SK-N-SH (cell line): ENCODE measurements at regions not wholly inside any gene's neighbourhood (a gene's known extent, or its start where the extent isn't known, plus 50 kb on each side); places are given as distances from the start of the nearest gene placed in this dataset.

Experiments used
- CTCF ChIA-PET: fragments of 300-600, 350-600 bp; formaldehyde crosslinking; extraction: SDS; loops from one replicate; lab custom pipeline; 2021; lab: Yijun Ruan, JAX
- POLR2A ChIA-PET: fragments of 350-600 bp; sonication (Branson Sonifier 250); formaldehyde crosslinking; extraction: SDS; loops from one replicate; lab custom pipeline; 2020; ENCODE audit warnings: antibody characterized with exemption, inconsistent platforms; lab: Yijun Ruan, JAX
- DNase-seq: peaks from one replicate; pipeline ENCODE4 v3.0.0; 2012
- H2AFZ ChIP-seq: fragments of 200-600 bp; sonication (generic); 2 replicates; pipeline ENCODE4 v1.8.1; 2016; ENCODE audit warnings: antibody characterized with exemption, mild to moderate bottlenecking, low read depth
- H3F3A ChIP-seq: fragments of 200-600 bp; sonication (generic); replicated peaks from 2 replicates; pipeline ENCODE3; 2016; ENCODE audit warnings: antibody characterized with exemption, mild to moderate bottlenecking; ENCODE audit not compliant: insufficient read depth
- H3K27ac ChIP-seq, 2 experiments: fragments of 200-500 bp in 1 of 2; fragments of 200-600 bp in 1 of 2; sonication (Bioruptor generic) in 1 of 2; sonication (generic), shearing (Covaris generic) in 1 of 2; 2 replicates each; pipeline versions ENCODE4 v1.5.1 to v1.6.1; 2014 to 2016; ENCODE audit warnings: low read depth in 2 of 2, inconsistent platforms in 1 of 2, low read length in 1 of 2, mild to moderate bottlenecking in 1 of 2, mixed read lengths in 1 of 2
- H3K27me3 ChIP-seq: fragments of 200-600 bp; sonication (generic), shearing (Covaris generic); 2 replicates; pipeline ENCODE4 v1.6.1; 2016; ENCODE audit warnings: mixed run types; ENCODE audit not compliant: insufficient read depth
- H3K36me3 ChIP-seq, 2 experiments: fragments of 200-500 bp in 1 of 2; fragments of 200-600 bp in 1 of 2; sonication (Bioruptor generic) in 1 of 2; sonication (generic) in 1 of 2; replicated peaks in 1 of 2; 2 replicates each; pipeline versions ENCODE3 to v1.5.1; 2014 to 2016; ENCODE audit warnings: low read length in 1 of 2, mild to moderate bottlenecking in 1 of 2; ENCODE audit not compliant: insufficient read depth in 2 of 2, control insufficient read depth in 1 of 2
- H3K4me1 ChIP-seq, 2 experiments: fragments of 200-500 bp in 1 of 2; fragments of 200-600 bp in 1 of 2; sonication (Bioruptor generic) in 1 of 2; sonication (generic), shearing (Covaris generic) in 1 of 2; 2 replicates each; pipeline versions ENCODE4 v1.5.1 to v1.6.1; 2014 to 2016; ENCODE audit warnings: low read depth in 1 of 2, low read length in 1 of 2, mixed run types in 1 of 2; ENCODE audit not compliant: insufficient read depth in 2 of 2, control insufficient read depth in 1 of 2
- H3K4me2 ChIP-seq: fragments of 200-600 bp; sonication (generic), shearing (Covaris generic); 2 replicates; pipeline ENCODE4 v1.6.1; 2017; ENCODE audit warnings: mixed run types
- H3K4me3 ChIP-seq, 2 experiments: fragments of 200-500 bp in 1 of 2; fragments of 200-600 bp in 1 of 2; sonication (Bioruptor generic) in 1 of 2; sonication (generic), shearing (Covaris generic) in 1 of 2; 2 replicates each; pipeline versions ENCODE4 v1.5.1 to v1.8.1; 2014 to 2016; ENCODE audit warnings: low read depth in 2 of 2, inconsistent platforms in 1 of 2, low read length in 1 of 2, mild to moderate bottlenecking in 1 of 2, mixed read lengths in 1 of 2, moderate library complexity in 1 of 2
- H3K79me2 ChIP-seq: fragments of 200-600 bp; sonication (generic); 2 replicates; pipeline ENCODE4 v1.8.1; 2017; ENCODE audit warnings: mild to moderate bottlenecking; ENCODE audit not compliant: insufficient read depth
- H3K9ac ChIP-seq: fragments of 200-600 bp; sonication (generic); 2 replicates; pipeline ENCODE4 v1.6.1; 2017; ENCODE audit warnings: mixed run types
- H3K9me2 ChIP-seq: fragments of 200-600 bp; sonication (generic); 2 replicates; pipeline ENCODE4 v1.6.1; 2017; ENCODE audit warnings: mixed run types
- H3K9me3 ChIP-seq: fragments of 200-600 bp; sonication (generic); 2 replicates; pipeline ENCODE4 v1.6.1; 2017; ENCODE audit warnings: mixed run types, mild to moderate bottlenecking, moderate library complexity
- H4K20me1 ChIP-seq: fragments of 200-600 bp; sonication (generic); 2 replicates; pipeline ENCODE4 v1.6.1; 2017; ENCODE audit warnings: mild to moderate bottlenecking, mixed run types; ENCODE audit not compliant: insufficient read depth
- CTCF ChIP-seq: fragments of 200-600 bp; sonication (generic); IDR thresholded peaks from 2 replicates; pipeline ENCODE4 v1.6.1; 2017; ENCODE audit warnings: antibody characterized with exemption, mild to moderate bottlenecking, moderate library complexity
- ELF1 ChIP-seq: IDR thresholded peaks from 2 replicates; pipeline ENCODE4 v1.4.0; 2012
- EP300 ChIP-seq, 2 experiments: IDR thresholded peaks; 2 replicates each; pipeline versions ENCODE4 v1.4.0 to v1.6.1; 2012; ENCODE audit warnings: borderline replicate concordance in 1 of 2, low read depth in 1 of 2, low read length in 1 of 2
- EZH2phosphoT487 ChIP-seq: fragments of 200-600 bp; sonication (generic); IDR thresholded peaks from 2 replicates; pipeline ENCODE4 v1.6.1; 2017; ENCODE audit warnings: low read depth, mixed run types, mild to moderate bottlenecking, antibody characterized with exemption, moderate library complexity, borderline replicate concordance
- FOXM1 ChIP-seq: IDR thresholded peaks from 2 replicates; pipeline ENCODE4 v1.4.0; 2012; ENCODE audit warnings: low read depth, mild to moderate bottlenecking
- IRF3 ChIP-seq: fragments of 150-350 bp; IDR thresholded peaks from 2 replicates; pipeline ENCODE4 v1.6.1; 2016; ENCODE audit warnings: mild to moderate bottlenecking, low read depth, low read length
- JUND ChIP-seq: IDR thresholded peaks from 2 replicates; pipeline ENCODE4 v1.4.0; 2012
- MAX ChIP-seq: IDR thresholded peaks from 2 replicates; pipeline ENCODE4 v1.4.0; 2012; ENCODE audit warnings: low read depth
- MEF2A ChIP-seq: IDR thresholded peaks from 2 replicates; pipeline ENCODE4 v1.4.0; 2012; ENCODE audit warnings: low read depth, borderline replicate concordance
- NFIC ChIP-seq: IDR thresholded peaks from 2 replicates; pipeline ENCODE4 v1.4.0; 2012; ENCODE audit warnings: borderline replicate concordance
- NRF1 ChIP-seq: IDR thresholded peaks from 2 replicates; pipeline ENCODE4 v1.6.1; 2012; ENCODE audit warnings: low read depth, mild to moderate bottlenecking, low read length
- PBX3 ChIP-seq: IDR thresholded peaks from 2 replicates; pipeline ENCODE4; 2012
- POLR2AphosphoS5 ChIP-seq: IDR thresholded peaks from 2 replicates; pipeline ENCODE4 v1.6.1; 2012; ENCODE audit warnings: low read depth, low read length
- REST ChIP-seq: IDR thresholded peaks from 2 replicates; pipeline ENCODE4 v1.6.1; 2012; ENCODE audit warnings: mild to moderate bottlenecking, low read depth, low read length, moderate library complexity
- RFX5 ChIP-seq: IDR thresholded peaks from 2 replicates; pipeline ENCODE4 v1.6.1; 2012; ENCODE audit warnings: mild to moderate bottlenecking, improper control_type of control experiment, low read length
- RXRA ChIP-seq: IDR thresholded peaks from 2 replicates; pipeline ENCODE4 v1.4.0; 2012; ENCODE audit warnings: low read depth, mild to moderate bottlenecking, borderline replicate concordance
- SIN3A ChIP-seq: IDR thresholded peaks from 2 replicates; pipeline ENCODE4 v1.6.1; 2012; ENCODE audit warnings: low read depth, mild to moderate bottlenecking, low read length, moderate library complexity, borderline replicate concordance
- SMC3 ChIP-seq: IDR thresholded peaks from 2 replicates; pipeline ENCODE4 v1.6.1; 2012; ENCODE audit warnings: low read depth, low read length, improper control_type of control experiment
- TCF12 ChIP-seq: IDR thresholded peaks from 2 replicates; pipeline ENCODE4 v1.4.0; 2012
- USF1 ChIP-seq: IDR thresholded peaks from 2 replicates; pipeline ENCODE4 v1.4.0; 2012; ENCODE audit warnings: low read depth, borderline replicate concordance
- WGBS: methylation state at CpG from one replicate; pipeline ENCODE4 v1.1.6; 2017; ENCODE audit warnings: low lambda C conversion rate; 5-methylcytosine and 5-hydroxymethylcytosine counted together

GRCh38 chr1:4517186-4517954 lies 137.0 kb upstream of the AJAP1 start:
- no peaks in the 10 kb centered on the region for H3K4me1 ChIP-seq
- no peak overlapping the region for H3K4me2 ChIP-seq
- H3F3A ChIP-seq: no peaks in the 10 kb centered on the region
- POLR2A ChIA-PET: no interaction called here
- H3K9me2 ChIP-seq: no peaks in the 10 kb centered on the region
- H3K79me2 ChIP-seq: no peaks in the 10 kb centered on the region
- H3K27me3 ChIP-seq: no peaks in the 10 kb centered on the region
- H3K9me3 ChIP-seq: no peaks in the 10 kb centered on the region
- H3K36me3 ChIP-seq: no peaks in the 10 kb centered on the region
- no peaks in the 10 kb centered on the region for H4K20me1 ChIP-seq
- H3K9ac ChIP-seq: no peak overlapping the region
- 59% methylated on average over 13 of the region's 19 CpGs for WGBS
- DNase-seq: no peak
- no peak for TF ChIP-seq NRF1
- TF ChIP-seq FOXM1: no peak
- no peak for TF ChIP-seq ELF1
- no peak for TF ChIP-seq RXRA
- no peak for TF ChIP-seq EZH2phosphoT487
- no peak for TF ChIP-seq TCF12
- no peak for TF ChIP-seq MEF2A
- TF ChIP-seq RFX5: no peak
- TF ChIP-seq JUND: no peak
- no peak for TF ChIP-seq POLR2AphosphoS5
- TF ChIP-seq USF1: no peak
- no peak for TF ChIP-seq NFIC
- no peak for TF ChIP-seq EP300 (IDR thresholded peaks at IDR 0.05; ENCODE audit: borderline replicate concordance in 1 of 2, low read depth in 1 of 2, low read length in 1 of 2)
- no peak overlapping the region for H3K4me3 ChIP-seq
- CTCF ChIA-PET: interaction anchor here (0.7 to 2.2 kb wide), 2 partner anchors 13 to 35 kb away, joined by 3 to 6 read pairs; no protein-coding TSS in a partner anchor
- no peak overlapping the region for H2AFZ ChIP-seq
- no peak overlapping the region for H3K27ac ChIP-seq

- Histone ChIP-seq H3K4me3 (no peak overlapping the region), H3K27ac (no peak overlapping the region), H3K4me2 (no peak overlapping the region), H3K9ac (no peak overlapping the region), H2AFZ (no peak overlapping the region), H4K20me1 (no peaks in the 10 kb centered on the region), H3K9me2 (no peaks in the 10 kb centered on the region), H3K4me1 (no peaks in the 10 kb centered on the region), H3K36me3 (no peaks in the 10 kb centered on the region), H3K27me3 (no peaks in the 10 kb centered on the region), H3K9me3 (no peaks in the 10 kb centered on the region), H3F3A (no peaks in the 10 kb centered on the region), H3K79me2 (no peaks in the 10 kb centered on the region)
- 55% methylated on average over 7 of the region's 7 CpGs for WGBS
- POLR2A ChIA-PET: no interaction called here
- no peak for DNase-seq
- CTCF ChIA-PET: interaction anchor here (1.2 to 2.2 kb wide), 2 partner anchors 10 to 11 kb away, joined by 5 to 6 read pairs; no protein-coding TSS in a partner anchor
- no peak for TF ChIP-seq MAX
- TF ChIP-seq SMC3: no peak
- TF ChIP-seq IRF3: no peak
- no peak for TF ChIP-seq PBX3
- TF ChIP-seq SIN3A: no peak
- TF ChIP-seq NRF1: no peak
- no peak for TF ChIP-seq CTCF
- no peak for TF ChIP-seq RXRA
- no peak for TF ChIP-seq REST
- TF ChIP-seq ELF1: no peak
Observed at GRCh38 chr1:4518621-4519020, 135.8 kb upstream of the AJAP1 start.
